NCI-H2107 treated with DMSO at 0.1 percent for 48 hours (cell line): ENCODE measurements at regions not wholly inside any gene's neighbourhood (a gene's known extent, or its start where the extent isn't known, plus 50 kb on each side); places are given as distances from the start of the nearest gene placed in this dataset.
A peak's percentile ranks its signal among the peaks of the same experiment; 100 is the strongest.

Source experiments
- DNase-seq: peaks from one replicate; lab custom pipeline; 2025; ENCODE audit not compliant: unreplicated experiment; lab: John Stamatoyannopoulos, UW

GRCh38 chr7:94054130-94054529, 50.0 kb upstream of the BET1 start:
- DNase-seq, result no peak

GRCh38 chr7:94055963-94056362, 51.8 kb upstream of the BET1 start:
- DNase-seq, result no peak

GRCh38 chr7:94056796-94057207, 52.6 kb upstream of the BET1 start:
- DNase-seq, result no peak

- DNase-seq, result no peak
Observed at GRCh38 chr7:94057955-94058354, 53.8 kb upstream of the BET1 start.

- DNase-seq, result no peak
Observed at GRCh38 chr7:94059746-94060145, 55.6 kb upstream of the BET1 start.

- no peak for DNase-seq
Observed at GRCh38 chr7:94060752-94061151, 56.6 kb upstream of the BET1 start.

- DNase-seq, result no peak
Observed at GRCh38 chr7:94061326-94061725, 57.2 kb upstream of the BET1 start.

- DNase-seq, result no peak
Observed at GRCh38 chr7:94062372-94062771, 58.2 kb upstream of the BET1 start.

GRCh38 chr7:94064541-94065191, 60.5 kb upstream of the BET1 start:
- no peak for DNase-seq

GRCh38 chr7:94067047-94067446, 62.9 kb upstream of the BET1 start:
- no peak for DNase-seq

- no peak for DNase-seq
Observed at GRCh38 chr7:94067506-94067905, 63.4 kb upstream of the BET1 start.

- DNase-seq, result no peak
Observed at GRCh38 chr7:94069162-94069739, 65.1 kb upstream of the BET1 start.

- DNase-seq, result no peak
Observed at GRCh38 chr7:94080551-94080950, 76.4 kb upstream of the BET1 start.

- no peak for DNase-seq
Observed at GRCh38 chr7:94082126-94082525, 78.0 kb upstream of the BET1 start.

GRCh38 chr7:94087664-94088352, 83.7 kb upstream of the BET1 start:
- DNase-seq, result peak; percentile 95

- no peak for DNase-seq
Observed at GRCh38 chr7:94088560-94088959, 84.4 kb upstream of the BET1 start.

GRCh38 chr7:94089806-94090205, 85.7 kb upstream of the BET1 start:
- DNase-seq, result no peak

GRCh38 chr7:94092980-94093379, 88.8 kb upstream of the BET1 start:
- no peak for DNase-seq

GRCh38 chr7:94094298-94094697, 90.1 kb upstream of the BET1 start:
- DNase-seq, result no peak

GRCh38 chr7:94095316-94096009, 91.3 kb upstream of the BET1 start:
- DNase-seq, result no peak

- no peak for DNase-seq
Observed at GRCh38 chr7:94099679-94100078, 95.5 kb upstream of the BET1 start.
